ENCODE measurements at regions not wholly inside any gene's neighbourhood (a gene's known extent, or its start where the extent isn't known, plus 50 kb on each side); places are given as distances from the start of the nearest gene placed in this dataset.
"Not testable (repeated sequence)": the region's sequence is repeated elsewhere in the genome, so short reads cannot be mapped to it uniquely, and the experiment has no call there.

GRCh38 chr22:16146916-16147315 is 445.7 kb downstream of the CCT8L2 start:
- TF ChIP-seq, protein P1, sequence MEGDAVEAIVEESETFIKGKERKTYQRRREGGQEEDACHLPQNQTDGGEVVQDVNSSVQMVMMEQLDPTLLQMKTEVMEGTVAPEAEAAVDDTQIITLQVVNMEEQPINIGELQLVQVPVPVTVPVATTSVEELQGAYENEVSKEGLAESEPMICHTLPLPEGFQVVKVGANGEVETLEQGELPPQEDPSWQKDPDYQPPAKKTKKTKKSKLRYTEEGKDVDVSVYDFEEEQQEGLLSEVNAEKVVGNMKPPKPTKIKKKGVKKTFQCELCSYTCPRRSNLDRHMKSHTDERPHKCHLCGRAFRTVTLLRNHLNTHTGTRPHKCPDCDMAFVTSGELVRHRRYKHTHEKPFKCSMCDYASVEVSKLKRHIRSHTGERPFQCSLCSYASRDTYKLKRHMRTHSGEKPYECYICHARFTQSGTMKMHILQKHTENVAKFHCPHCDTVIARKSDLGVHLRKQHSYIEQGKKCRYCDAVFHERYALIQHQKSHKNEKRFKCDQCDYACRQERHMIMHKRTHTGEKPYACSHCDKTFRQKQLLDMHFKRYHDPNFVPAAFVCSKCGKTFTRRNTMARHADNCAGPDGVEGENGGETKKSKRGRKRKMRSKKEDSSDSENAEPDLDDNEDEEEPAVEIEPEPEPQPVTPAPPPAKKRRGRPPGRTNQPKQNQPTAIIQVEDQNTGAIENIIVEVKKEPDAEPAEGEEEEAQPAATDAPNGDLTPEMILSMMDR (IDR thresholded peaks at IDR 0.05; ENCODE audit: low read depth, low read length, poor library complexity, severe bottlenecking), result peak; percentile 43
- TF ChIP-seq EZH2phosphoT487 (IDR thresholded peaks at IDR 0.05; ENCODE audit: borderline replicate concordance, low read length), result not testable (repeated sequence)

Measured in DOHH2 (cell line).